HG02678 (cell line): ENCODE measurements at regions not wholly inside any gene's neighbourhood (a gene's known extent, or its start where the extent isn't known, plus 50 kb on each side); places are given as distances from the start of the nearest gene placed in this dataset.
A peak's percentile ranks its signal among the peaks of the same experiment; 100 is the strongest.
"Not testable (repeated sequence)": the region's sequence is repeated elsewhere in the genome, so short reads cannot be mapped to it uniquely, and the experiment has no call there.

Source experiments
- ATAC-seq: cut with Tn5 transposase; IDR thresholded peaks from one replicate; pipeline ENCODE4 v1.9.1; 2021; ENCODE audit warnings: mild to moderate bottlenecking, moderate library complexity; ENCODE audit not compliant: unreplicated experiment

- ATAC-seq = no peak
These were observed 132.1 kb upstream of the NEIL3 start for GRCh38 chr4:177177541-177178081.

DNA sequence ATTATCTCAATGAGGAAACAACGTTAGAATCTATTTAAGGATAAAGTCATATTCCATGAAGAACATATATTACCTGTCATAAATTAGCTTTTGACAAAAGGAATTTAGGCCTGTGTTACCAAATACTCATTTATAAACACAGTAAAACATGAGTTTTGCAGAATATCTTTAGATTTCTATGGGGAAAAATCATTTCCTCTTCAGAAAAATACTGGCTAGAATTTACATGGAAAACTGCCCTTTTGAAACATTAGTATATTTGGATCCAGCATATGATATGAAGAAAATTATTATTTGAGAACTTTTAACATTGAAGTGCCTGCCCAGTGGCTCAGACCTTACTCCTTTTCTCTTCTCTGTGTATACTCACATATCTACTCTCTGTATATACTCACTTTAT is 131.4 kb upstream of the NEIL3 start:
- no peak for ATAC-seq

DNA sequence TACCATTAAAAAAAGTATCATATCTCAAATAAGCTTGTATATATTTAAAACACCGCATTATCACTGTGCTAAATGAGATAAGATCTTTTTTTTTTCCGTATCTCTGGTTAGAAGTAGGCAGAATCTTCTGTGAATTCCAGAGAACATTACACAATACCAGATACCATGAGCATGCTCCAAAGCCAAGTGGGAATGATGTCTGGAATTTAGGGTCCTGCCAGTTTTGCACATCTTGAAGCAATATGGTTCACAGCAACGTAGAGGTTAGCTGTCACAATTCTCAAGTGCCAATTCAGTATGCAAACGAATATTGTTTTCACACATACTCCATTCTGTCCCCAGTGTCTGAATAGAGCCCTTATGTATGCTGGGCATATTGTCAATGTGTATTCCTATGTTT is 127.5 kb upstream of the NEIL3 start:
- ATAC-seq = no peak

DNA sequence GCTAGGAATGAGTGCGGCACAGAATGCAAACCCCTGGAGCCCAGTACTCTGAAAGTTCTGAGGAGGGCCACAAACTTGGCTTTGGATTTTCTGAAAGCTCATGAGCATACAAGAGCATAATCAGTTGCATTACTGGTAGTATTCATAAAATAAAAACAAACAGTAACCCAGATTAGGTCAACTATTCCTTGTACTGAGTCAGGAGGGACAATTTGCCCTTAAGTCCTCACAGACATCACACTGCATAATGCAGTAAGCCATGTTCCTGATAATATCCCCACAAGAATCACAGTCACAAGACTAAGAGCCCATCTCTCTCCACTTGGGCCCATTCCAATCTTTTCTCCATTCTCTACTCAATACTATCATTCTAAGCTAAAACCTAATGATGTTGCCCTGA is 126.9 kb upstream of the NEIL3 start:
- ATAC-seq = no peak

- ATAC-seq = no peak
These were observed 124.5 kb upstream of the NEIL3 start for GRCh38 chr4:177185151-177185550.

GRCh38 chr4:177185579-177185978 is 124.1 kb upstream of the NEIL3 start:
- ATAC-seq = no peak

- ATAC-seq = no peak
These were observed 122.3 kb upstream of the NEIL3 start for GRCh38 chr4:177187371-177187770.

- ATAC-seq = no peak
These were observed 118.6 kb upstream of the NEIL3 start for GRCh38 chr4:177190995-177191580.

GRCh38 chr4:177191586-177191985 is 118.1 kb upstream of the NEIL3 start:
- ATAC-seq = no peak

- no peak for ATAC-seq
These were observed 117.7 kb upstream of the NEIL3 start for GRCh38 chr4:177191991-177192390.

DNA sequence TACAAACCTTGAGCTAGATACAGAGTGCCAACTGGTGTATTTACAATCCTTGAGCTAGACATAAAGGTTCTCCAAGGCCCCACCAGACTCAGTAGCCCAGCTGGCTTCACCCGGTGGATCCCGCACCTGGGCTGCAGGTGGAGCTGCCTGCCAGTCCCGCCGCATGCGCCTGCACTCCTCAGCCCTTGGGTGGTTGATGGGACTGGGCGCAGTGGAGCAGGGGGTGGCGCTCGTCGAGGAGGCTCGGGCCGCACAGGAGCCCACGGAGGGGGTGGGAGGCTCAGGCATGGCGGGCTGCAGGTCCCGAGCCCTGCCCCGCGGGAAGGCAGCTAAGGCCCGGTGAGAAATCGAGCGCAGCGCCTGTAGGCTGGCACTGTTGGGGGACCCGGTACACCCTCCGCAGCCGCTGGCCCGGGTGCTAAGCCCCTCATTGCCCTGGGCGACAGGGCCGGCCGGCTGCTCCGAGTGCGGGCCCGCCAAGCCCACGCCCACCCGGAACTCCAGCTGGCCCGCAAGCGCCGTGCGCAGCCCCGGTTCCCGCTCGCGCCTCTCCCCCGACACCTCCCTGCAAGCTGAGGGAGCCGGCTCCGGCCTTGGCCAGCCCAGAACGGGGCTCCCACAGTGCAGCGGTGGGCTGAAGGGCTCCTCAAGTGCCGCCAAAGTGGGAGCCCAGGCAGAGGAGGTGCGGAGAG is 116.5 kb upstream of the NEIL3 start:
- not testable (repeated sequence) for ATAC-seq

DNA sequence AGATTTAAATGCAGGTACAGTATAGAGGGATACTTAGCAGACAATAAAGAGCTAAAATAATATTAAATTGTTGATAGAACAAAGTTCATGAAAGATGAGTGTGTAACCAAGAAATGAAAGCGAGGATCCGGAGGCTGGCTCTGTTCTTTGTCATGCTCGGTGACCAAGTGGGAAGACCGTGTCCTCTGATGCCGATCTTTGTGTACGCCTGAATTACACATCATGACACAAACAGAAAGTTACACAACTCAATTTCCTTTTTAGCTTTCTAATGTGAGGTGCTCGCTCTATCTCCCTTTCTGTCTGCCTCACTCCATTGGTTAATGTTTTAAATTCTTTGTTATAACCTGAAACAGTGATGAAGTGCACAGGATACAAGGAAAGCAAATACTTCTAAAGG is 114.8 kb upstream of the NEIL3 start:
- no peak for ATAC-seq

DNA sequence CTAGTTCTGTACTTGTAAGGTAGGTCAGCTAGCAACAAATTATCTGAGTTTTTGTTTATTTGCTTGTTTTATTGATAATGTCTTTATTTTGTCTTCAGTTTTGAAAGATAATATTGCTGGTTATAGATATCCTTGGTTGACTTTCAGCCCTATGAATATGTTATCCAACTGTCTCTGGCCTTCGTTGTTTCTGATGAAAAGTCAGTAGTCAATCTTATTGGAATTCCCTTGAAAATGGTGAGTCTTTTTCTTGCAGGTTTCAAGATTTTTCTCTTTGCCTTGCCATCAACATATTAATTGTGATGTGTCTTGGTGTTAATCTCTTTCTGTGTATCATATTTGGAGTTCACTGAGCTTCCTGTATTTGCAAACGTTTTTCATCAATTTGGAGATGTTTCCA is 113.1 kb upstream of the NEIL3 start:
- no peak for ATAC-seq

- no peak for ATAC-seq
These were observed 108.1 kb upstream of the NEIL3 start for GRCh38 chr4:177201614-177202013.

DNA sequence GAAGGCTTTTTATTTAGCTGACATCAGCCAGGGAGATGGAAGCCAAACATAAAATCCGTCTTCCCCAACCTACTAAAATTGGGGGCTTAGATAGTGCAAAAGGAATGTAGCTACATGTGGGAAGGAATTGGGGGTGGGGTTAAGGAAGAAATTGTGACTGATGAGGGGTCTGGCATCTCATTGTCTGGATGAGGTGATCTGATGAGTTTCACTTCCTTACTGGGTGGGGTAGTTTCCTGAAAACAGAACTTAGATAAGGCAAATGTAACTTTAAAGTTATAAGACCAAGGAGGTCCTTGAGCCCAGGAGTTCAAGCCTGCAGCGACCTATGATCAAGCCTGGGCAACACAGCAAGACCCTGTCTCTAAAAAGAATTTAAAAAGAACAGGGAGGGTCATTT is 105.5 kb upstream of the NEIL3 start:
- ATAC-seq = no peak

DNA sequence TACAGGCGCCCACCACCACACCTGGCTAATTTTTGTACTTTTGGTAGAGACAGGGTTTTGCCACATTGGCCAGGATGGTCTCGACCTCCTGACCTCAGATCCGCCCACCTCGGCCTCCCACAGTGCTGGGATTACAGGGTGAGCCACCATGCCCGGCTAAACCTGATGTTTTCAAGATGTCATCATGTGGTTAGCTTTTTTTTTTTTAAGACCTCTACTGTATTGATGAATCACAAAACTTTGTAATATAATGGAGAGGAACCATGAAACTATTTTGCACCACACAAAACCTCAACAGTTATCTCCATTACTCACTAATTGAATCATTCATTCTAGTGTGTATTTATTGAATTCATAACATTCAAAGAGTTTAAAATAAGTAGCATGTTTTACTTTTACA is 94.7 kb upstream of the NEIL3 start:
- no peak for ATAC-seq

DNA sequence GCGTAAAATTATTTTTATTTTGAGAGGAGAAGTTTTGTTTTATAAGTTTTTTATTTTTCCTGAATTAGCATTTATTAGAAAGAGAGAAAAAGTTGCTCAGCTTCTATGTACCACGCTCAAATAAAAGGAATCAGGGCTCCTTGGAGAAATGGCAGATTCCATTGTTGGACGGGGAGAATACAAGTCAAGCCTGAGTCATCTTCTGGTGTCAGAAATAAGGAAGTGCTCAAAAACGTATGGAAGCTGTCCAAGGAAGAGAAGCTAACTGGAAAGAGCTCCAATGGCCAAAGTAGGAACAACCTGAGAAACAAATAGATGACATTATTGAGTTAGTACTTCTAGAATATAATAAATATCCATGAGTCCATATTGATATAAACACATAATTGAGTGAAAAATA is 89.3 kb upstream of the NEIL3 start:
- no peak for ATAC-seq

- ATAC-seq = no peak
These were observed 86.9 kb upstream of the NEIL3 start for GRCh38 chr4:177222781-177223180.

DNA sequence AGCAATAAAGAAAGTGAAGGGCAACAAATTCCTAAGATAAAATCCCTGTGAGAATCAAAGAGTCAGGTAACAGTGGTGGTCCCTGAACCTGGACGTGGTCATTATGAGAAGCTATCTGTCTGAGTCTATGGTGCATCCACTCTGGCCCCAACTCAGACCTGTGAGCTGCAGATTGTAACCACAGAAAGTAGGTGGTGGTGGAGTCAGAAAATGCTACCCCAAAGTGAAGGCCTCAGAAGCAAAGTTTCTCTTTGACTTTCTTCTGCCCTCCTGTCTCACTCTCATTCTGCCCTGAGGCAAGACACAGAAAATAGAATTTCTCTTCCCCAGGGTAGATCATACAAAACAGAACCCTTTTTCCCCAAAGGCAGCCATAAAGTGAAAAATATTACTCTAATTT is 84.1 kb upstream of the NEIL3 start:
- ATAC-seq = peak; percentile 64

- ATAC-seq = no peak
These were observed 82.0 kb upstream of the NEIL3 start for GRCh38 chr4:177227636-177228035.

GRCh38 chr4:177228599-177228998 is 81.1 kb upstream of the NEIL3 start:
- no peak for ATAC-seq

- no peak for ATAC-seq
These were observed 80.3 kb upstream of the NEIL3 start for GRCh38 chr4:177229331-177229730.

GRCh38 chr4:177232473-177232872 is 77.2 kb upstream of the NEIL3 start:
- ATAC-seq = no peak
